K562 (cell line): ENCODE measurements at regions not wholly inside any gene's neighbourhood (a gene's known extent, or its start where the extent isn't known, plus 50 kb on each side); places are given as distances from the start of the nearest gene placed in this dataset.

Experiments
- ATAC-seq: fragments of 200-7000 bp; cut with Tn5 transposase; 3 replicates; pipeline ENCODE4 v1.9.1; 2020; ENCODE audit warnings: moderate library complexity
- BruUV-seq: library from RNA; stranded (reverse); fragments of 400-500 nt; replicated peaks from 2 replicates; lab custom pipeline; 2021; lab: Mats Ljungman, UMichigan
- CTCF ChIA-PET: fragments of 300-600 bp; formaldehyde crosslinking; extraction: SDS; loops from one replicate; lab custom pipeline; 2021; ENCODE audit warnings: low intra/inter-chr PET ratio; lab: Yijun Ruan, JAX
- POLR2A ChIA-PET: fragments of 300-600, 350-650 bp; sonication (Branson Sonifier 250); formaldehyde crosslinking; extraction: SDS; loops from one replicate; lab custom pipeline; 2021; ENCODE audit warnings: antibody characterized with exemption, inconsistent platforms; lab: Yijun Ruan, JAX
- DNase-seq, 4 experiments: peaks; one replicate each; pipeline versions ENCODE4 v3.0.0 to v3.0.0-alpha.2; 2011 to 2018; ENCODE audit warnings: low spot score in 3 of 4, mixed read lengths in 3 of 4; ENCODE audit errors: extremely low read depth in 1 of 4
- FAIRE-seq: peaks from 2 replicates; lab custom pipeline; 2011; peaks lifted over from hg19 to GRCh38; lab: Jason Lieb, UNC
- H2AFZ ChIP-seq: 2 replicates; pipeline ENCODE4 v1.6.0; 2011; ENCODE audit warnings: low read depth, low read length, control low read depth, inconsistent platforms
- H3K27ac ChIP-seq: fragments of 200-600 bp; 3 replicates; pipeline ENCODE4 v1.8.0; 2011; ENCODE audit warnings: low read depth, mild to moderate bottlenecking, control low read depth, inconsistent platforms, low read length, moderate library complexity, mixed read lengths; ENCODE audit errors: extremely low read depth
- H3K27me3 ChIP-seq, 2 experiments: fragments of 300-600 bp in 1 of 2; 2 replicates in 1 of 2; 3 replicates in 1 of 2; pipeline versions ENCODE4 v1.6.0 to v1.8.0; 2011; ENCODE audit warnings: inconsistent platforms in 2 of 2, low read length in 2 of 2, mild to moderate bottlenecking in 1 of 2, mixed read lengths in 1 of 2, moderate library complexity in 1 of 2; ENCODE audit not compliant: control insufficient read depth in 2 of 2, insufficient read depth in 2 of 2
- H3K36me3 ChIP-seq: fragments of 300-600 bp; 3 replicates; pipeline ENCODE4 v1.8.0; 2011; ENCODE audit warnings: mild to moderate bottlenecking, low read length, inconsistent platforms; ENCODE audit not compliant: control insufficient read depth, insufficient read depth
- H3K4me1 ChIP-seq, 2 experiments: fragments of 200-600 bp in 1 of 2; replicated peaks in 1 of 2; 2 replicates in 1 of 2; 3 replicates in 1 of 2; pipeline versions ENCODE4 v1.5.1 to v1.8.0; 2011; ENCODE audit warnings: inconsistent platforms in 2 of 2, low read length in 2 of 2, mild to moderate bottlenecking in 1 of 2, mixed read lengths in 1 of 2, moderate library complexity in 1 of 2; ENCODE audit not compliant: control insufficient read depth in 2 of 2, insufficient read depth in 2 of 2
- H3K4me2 ChIP-seq: 2 replicates; pipeline ENCODE4 v1.6.1; 2011; ENCODE audit warnings: low read length, control low read depth, inconsistent platforms, mixed read lengths; ENCODE audit not compliant: insufficient read depth
- H3K4me3 ChIP-seq: fragments of 200-600 bp; sonication (generic), shearing (Covaris generic); 2 replicates; pipeline ENCODE4 v1.5.1; 2016; ENCODE audit warnings: control low read depth, inconsistent platforms
- H3K79me2 ChIP-seq: fragments of 200-600 bp; 3 replicates; pipeline ENCODE4 v1.8.0; 2011; ENCODE audit warnings: low read length, inconsistent platforms; ENCODE audit not compliant: control insufficient read depth, insufficient read depth
- H3K9ac ChIP-seq, 2 experiments: 2 replicates each; pipeline versions ENCODE4 v1.6.0 to v1.6.1; 2011; ENCODE audit warnings: low read depth in 2 of 2, low read length in 2 of 2, control low read depth in 1 of 2, inconsistent platforms in 1 of 2, mild to moderate bottlenecking in 1 of 2, mixed read lengths in 1 of 2; ENCODE audit not compliant: insufficient read depth in 1 of 2
- H3K9me1 ChIP-seq: one replicate; pipeline ENCODE4 v1.6.0; 2011; ENCODE audit warnings: inconsistent platforms, mild to moderate bottlenecking, low read length, moderate library complexity; ENCODE audit not compliant: control insufficient read depth, insufficient read depth
- H3K9me3 ChIP-seq: replicated peaks from 2 replicates; pipeline ENCODE4 v1.5.1; 2011; ENCODE audit warnings: low read depth, low read length, inconsistent platforms; ENCODE audit not compliant: control insufficient read depth, insufficient read depth
- H4K20me1 ChIP-seq: replicated peaks from 2 replicates; pipeline ENCODE4 v1.6.1; 2011; ENCODE audit warnings: low read length, inconsistent platforms, mixed read lengths; ENCODE audit not compliant: control insufficient read depth, insufficient read depth
- AFF4 ChIP-seq: sonication (generic); formaldehyde crosslinking; IDR thresholded peaks from 2 replicates; pipeline ENCODE4 v1.8.0; 2023; ENCODE audit warnings: mild to moderate bottlenecking, missing genetic modification reagents
- BRF2 ChIP-seq: IDR thresholded peaks from 3 replicates; pipeline ENCODE4 v1.6.1; 2011; ENCODE audit warnings: borderline replicate concordance, mild to moderate bottlenecking; ENCODE audit not compliant: insufficient read length, insufficient read depth
- CBFB ChIP-seq: sonication (generic); formaldehyde crosslinking; IDR thresholded peaks from 2 replicates; pipeline ENCODE4 v1.4.0; 2020; ENCODE audit warnings: mild to moderate bottlenecking, missing genetic modification reagents
- CREBBP ChIP-seq: IDR thresholded peaks from one replicate; pipeline ENCODE4 v1.6.1; 2012; ENCODE audit warnings: low read depth, mild to moderate bottlenecking, control low read depth, inconsistent platforms, low read length
- HLTF ChIP-seq: fragments of 450-650 bp; IDR thresholded peaks from 2 replicates; pipeline ENCODE4 v1.6.1; 2016
- MTA1 ChIP-seq: fragments of 450-650 bp; IDR thresholded peaks from 2 replicates; pipeline ENCODE4 v1.6.1; 2017; ENCODE audit warnings: borderline replicate concordance
- NFIC ChIP-seq: fragments of 450-650 bp; IDR thresholded peaks from 2 replicates; pipeline ENCODE4 v1.6.1; 2017; ENCODE audit warnings: mild to moderate bottlenecking, inconsistent platforms
- NONO ChIP-seq, 2 experiments: fragments of 200-400 bp in 1 of 2; fragments of 450-650 bp in 1 of 2; formaldehyde crosslinking in 1 of 2; IDR thresholded peaks; 2 replicates each; pipeline ENCODE4 v1.6.1; 2017; ENCODE audit warnings: low read depth in 2 of 2, mild to moderate bottlenecking in 2 of 2, moderate library complexity in 2 of 2, low read length in 1 of 2
- POLR3G ChIP-seq: IDR thresholded peaks from 2 replicates; pipeline ENCODE4 v1.6.1; 2011; ENCODE audit not compliant: insufficient read length, insufficient replicate concordance; ENCODE audit errors: extremely low read depth
- PPARD ChIP-seq: fragments of 250-450 bp; sonication (Bioruptor Pico); IDR thresholded peaks from 2 replicates; pipeline ENCODE4 v1.8.0; 2022; ENCODE audit warnings: inconsistent platforms, mild to moderate bottlenecking, moderate library complexity
- SIN3A ChIP-seq, 2 experiments: fragments of 150-350 bp in 1 of 2; IDR thresholded peaks; 2 replicates each; pipeline ENCODE4 v1.6.1; 2011 to 2016; ENCODE audit warnings: borderline replicate concordance in 2 of 2, low read depth in 2 of 2, low read length in 2 of 2, mild to moderate bottlenecking in 2 of 2, moderate library complexity in 2 of 2; ENCODE audit not compliant: control insufficient read depth in 1 of 2
- SMC3 ChIP-seq: conservative IDR thresholded peaks from 2 replicates; pipeline ENCODE4 v1.6.1; 2011; ENCODE audit warnings: low read depth, low read length, improper control_type of control experiment; ENCODE audit not compliant: insufficient read depth
- SRSF1 ChIP-seq: fragments of 200-400 bp; formaldehyde crosslinking; IDR thresholded peaks from 2 replicates; pipeline ENCODE4 v1.6.1; 2017; ENCODE audit warnings: mild to moderate bottlenecking, low read depth, low read length, moderate library complexity
- ZNF41 ChIP-seq: fragments of 250-450 bp; sonication (Bioruptor Pico); conservative IDR thresholded peaks from 2 replicates; pipeline ENCODE4 v1.4.0; 2020; ENCODE audit warnings: mild to moderate bottlenecking
- ZNF764 ChIP-seq: fragments of 250-450 bp; sonication (Bioruptor Pico); IDR thresholded peaks from 2 replicates; pipeline ENCODE4 v1.4.0; 2020; ENCODE audit warnings: low read depth, mild to moderate bottlenecking, moderate library complexity
- WGBS: fragments of 100-300 bp; shearing (Covaris generic); methylation state at CpG from one replicate; pipeline ENCODE4 v1.1.6; 2016; ENCODE audit warnings: low coverage, mixed read lengths; ENCODE audit not compliant: insufficient coverage; ENCODE audit errors: missing lambda C conversion rate; 5-methylcytosine and 5-hydroxymethylcytosine counted together
- in situ Hi-C: fragments of 300-500 bp; cut with MboI; formaldehyde crosslinking; loops from 4 replicates; pipeline ENCODE4 v1.15.0; 2018; ENCODE audit warnings: inconsistent platforms, mixed read lengths
- intact Hi-C: fragments of 100-400 bp; cut with micrococcal nuclease; formaldehyde crosslinking; loops from 2 replicates; pipeline ENCODE4 v1.14.2; 2022
- TF ChIP-seq, protein P1 (sequence below), 2 experiments: IDR thresholded peaks; 2 replicates each; pipeline ENCODE4 v1.6.1; 2011; ENCODE audit warnings: borderline replicate concordance in 1 of 2, control low read depth in 1 of 2, low read depth in 1 of 2, low read length in 1 of 2, mild to moderate bottlenecking in 1 of 2, mixed read lengths in 1 of 2, moderate library complexity in 1 of 2; ENCODE audit not compliant: insufficient read depth in 1 of 2, insufficient read length in 1 of 2, poor library complexity in 1 of 2, severe bottlenecking in 1 of 2; ENCODE audit errors: extremely low read depth in 1 of 2

DNA sequence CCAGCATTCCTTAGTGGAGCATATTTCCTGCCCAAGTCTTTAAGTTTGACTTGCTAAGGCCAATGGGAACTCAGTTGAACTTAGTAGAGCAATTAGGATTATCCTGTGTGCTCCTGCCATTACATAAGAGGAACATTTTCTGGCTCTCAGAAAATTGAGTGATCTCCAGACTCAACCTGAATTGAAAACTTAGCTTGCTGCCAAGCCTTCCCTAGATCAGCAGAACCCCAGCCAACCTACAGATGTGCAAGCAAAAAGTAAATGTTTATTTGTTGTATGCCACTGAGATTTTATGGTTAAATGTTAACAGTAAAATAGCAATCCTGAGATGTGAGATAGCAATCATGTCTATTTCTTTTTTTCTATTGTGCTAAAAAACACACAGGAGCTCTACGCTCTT is 350.9 kb downstream of the OLFM4 start:
- Histone ChIP-seq H3K4me3 (no peak overlapping the region), H4K20me1 (no peaks in the 10 kb centered on the region), H3K4me1 (no peaks in the 10 kb centered on the region), H3K4me2 (no peak overlapping the region), H3K79me2 (no peaks in the 10 kb centered on the region), H3K9me1 (no peaks in the 10 kb centered on the region), H2AFZ (no peak overlapping the region), H3K27me3 (no peaks in the 10 kb centered on the region), H3K9ac (no peak overlapping the region), H3K27ac (no peak overlapping the region), H3K36me3 (no peaks in the 10 kb centered on the region), H3K9me3 (no peaks in the 10 kb centered on the region)
- no peak for FAIRE-seq
- in situ Hi-C loops, result no loop called here
- no peak for DNase-seq
- intact Hi-C loops, result no loop called here
- ChIA-PET POLR2A (no interaction called here), CTCF (no interaction called here)
- no TSS peak for BruUV-seq
- ATAC-seq, result no peak
- 0% methylated on average over 1 of the region's 1 CpG for WGBS
- TF ChIP-seq POLR3G (no peak), AFF4 (CRISPR knock-in tag) (no peak), NONO (IDR thresholded peaks at IDR 0.05; ENCODE audit: low read depth in 2 of 2, low read length in 1 of 2) (no peak), BRF2 (no peak), CBFB (CRISPR knock-in tag) (no peak), ZNF41 (CRISPR knock-in tag) (no peak), HLTF (no peak), SIN3A (IDR thresholded peaks at IDR 0.05; ENCODE audit: borderline replicate concordance in 2 of 2, control insufficient read depth in 1 of 2, low read depth in 2 of 2, low read length in 2 of 2) (no peak), PPARD (no peak), SRSF1 (no peak), SMC3 (no peak), CREBBP (no peak), MTA1 (no peak), ZNF764 (CRISPR knock-in tag) (no peak), NFIC (no peak)
- TF ChIP-seq, protein P1, sequence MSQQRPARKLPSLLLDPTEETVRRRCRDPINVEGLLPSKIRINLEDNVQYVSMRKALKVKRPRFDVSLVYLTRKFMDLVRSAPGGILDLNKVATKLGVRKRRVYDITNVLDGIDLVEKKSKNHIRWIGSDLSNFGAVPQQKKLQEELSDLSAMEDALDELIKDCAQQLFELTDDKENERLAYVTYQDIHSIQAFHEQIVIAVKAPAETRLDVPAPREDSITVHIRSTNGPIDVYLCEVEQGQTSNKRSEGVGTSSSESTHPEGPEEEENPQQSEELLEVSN (IDR thresholded peaks at IDR 0.05; ENCODE audit: borderline replicate concordance in 1 of 2, extremely low read depth in 1 of 2, insufficient read depth in 1 of 2, insufficient read length in 1 of 2, low read depth in 1 of 2, low read length in 1 of 2, poor library complexity in 1 of 2, severe bottlenecking in 1 of 2), result no peak
